ENCODE measurements at regions not wholly inside any gene's neighbourhood (a gene's known extent, or its start where the extent isn't known, plus 50 kb on each side); places are given as distances from the start of the nearest gene placed in this dataset.

DNA sequence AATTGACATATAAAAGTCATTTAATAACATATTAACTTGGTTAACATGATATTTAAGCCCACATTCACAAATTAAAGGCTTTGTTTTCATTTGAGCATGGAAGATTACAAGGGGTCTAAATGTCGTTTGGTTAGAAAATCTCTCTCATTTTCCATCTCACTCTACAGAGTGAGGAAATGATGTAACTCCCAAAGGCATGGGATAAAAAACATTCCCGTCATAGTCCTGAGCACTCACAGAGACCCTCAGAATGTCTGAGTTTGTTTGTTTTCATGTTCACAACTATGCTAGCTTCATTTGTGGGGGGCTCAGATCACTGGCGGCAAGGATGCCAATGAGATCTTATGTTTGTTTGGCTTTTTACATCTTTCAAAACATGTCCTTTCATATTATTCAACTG, 307.5 kb downstream of the TBC1D4 start:
- WGBS (ENCODE audit: low lambda C conversion rate), result 79% methylated on average over 3 of the region's 3 CpGs
- Histone ChIP-seq H3K4me3 (ENCODE audit: low read depth in 2 of 2, low read length in 1 of 2) (no peak overlapping the region), H3K9me3 (no peaks in the 10 kb centered on the region), H4K20me1 (ENCODE audit: insufficient read depth) (no peaks in the 10 kb centered on the region), H3K27ac (ENCODE audit: low read depth in 2 of 2, low read length in 1 of 2) (no peak overlapping the region), H2AFZ (ENCODE audit: low read depth) (no peak overlapping the region), H3K36me3 (replicated peaks in 1 of 2; ENCODE audit: control insufficient read depth in 1 of 2, insufficient read depth in 2 of 2, low read length in 1 of 2) (no peaks in the 10 kb centered on the region), H3K4me2 (no peak overlapping the region), H3K27me3 (ENCODE audit: insufficient read depth) (no peaks in the 10 kb centered on the region), H3F3A (replicated peaks; ENCODE audit: insufficient read depth) (no peaks in the 10 kb centered on the region), H3K4me1 (ENCODE audit: control insufficient read depth in 1 of 2, insufficient read depth in 2 of 2, low read depth in 1 of 2, low read length in 1 of 2) (no peaks in the 10 kb centered on the region), H3K9ac (no peak overlapping the region), H3K79me2 (ENCODE audit: insufficient read depth) (no peaks in the 10 kb centered on the region), H3K9me2 (no peaks in the 10 kb centered on the region)
- CTCF ChIA-PET, result no interaction called here
- no peak for DNase-seq
- POLR2A ChIA-PET, result no interaction called here
- TF ChIP-seq, protein P1, sequence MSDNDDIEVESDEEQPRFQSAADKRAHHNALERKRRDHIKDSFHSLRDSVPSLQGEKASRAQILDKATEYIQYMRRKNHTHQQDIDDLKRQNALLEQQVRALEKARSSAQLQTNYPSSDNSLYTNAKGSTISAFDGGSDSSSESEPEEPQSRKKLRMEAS (IDR thresholded peaks at IDR 0.05; ENCODE audit: low read depth), result no peak
- TF ChIP-seq RAD21 (IDR thresholded peaks at IDR 0.05; ENCODE audit: low read length), result no peak
- no peak for TF ChIP-seq EP300 (IDR thresholded peaks at IDR 0.05; ENCODE audit: borderline replicate concordance in 1 of 2, low read depth in 1 of 2, low read length in 1 of 2)
- TF ChIP-seq, protein P2, sequence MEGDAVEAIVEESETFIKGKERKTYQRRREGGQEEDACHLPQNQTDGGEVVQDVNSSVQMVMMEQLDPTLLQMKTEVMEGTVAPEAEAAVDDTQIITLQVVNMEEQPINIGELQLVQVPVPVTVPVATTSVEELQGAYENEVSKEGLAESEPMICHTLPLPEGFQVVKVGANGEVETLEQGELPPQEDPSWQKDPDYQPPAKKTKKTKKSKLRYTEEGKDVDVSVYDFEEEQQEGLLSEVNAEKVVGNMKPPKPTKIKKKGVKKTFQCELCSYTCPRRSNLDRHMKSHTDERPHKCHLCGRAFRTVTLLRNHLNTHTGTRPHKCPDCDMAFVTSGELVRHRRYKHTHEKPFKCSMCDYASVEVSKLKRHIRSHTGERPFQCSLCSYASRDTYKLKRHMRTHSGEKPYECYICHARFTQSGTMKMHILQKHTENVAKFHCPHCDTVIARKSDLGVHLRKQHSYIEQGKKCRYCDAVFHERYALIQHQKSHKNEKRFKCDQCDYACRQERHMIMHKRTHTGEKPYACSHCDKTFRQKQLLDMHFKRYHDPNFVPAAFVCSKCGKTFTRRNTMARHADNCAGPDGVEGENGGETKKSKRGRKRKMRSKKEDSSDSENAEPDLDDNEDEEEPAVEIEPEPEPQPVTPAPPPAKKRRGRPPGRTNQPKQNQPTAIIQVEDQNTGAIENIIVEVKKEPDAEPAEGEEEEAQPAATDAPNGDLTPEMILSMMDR (IDR thresholded peaks at IDR 0.05), result no peak

DNA sequence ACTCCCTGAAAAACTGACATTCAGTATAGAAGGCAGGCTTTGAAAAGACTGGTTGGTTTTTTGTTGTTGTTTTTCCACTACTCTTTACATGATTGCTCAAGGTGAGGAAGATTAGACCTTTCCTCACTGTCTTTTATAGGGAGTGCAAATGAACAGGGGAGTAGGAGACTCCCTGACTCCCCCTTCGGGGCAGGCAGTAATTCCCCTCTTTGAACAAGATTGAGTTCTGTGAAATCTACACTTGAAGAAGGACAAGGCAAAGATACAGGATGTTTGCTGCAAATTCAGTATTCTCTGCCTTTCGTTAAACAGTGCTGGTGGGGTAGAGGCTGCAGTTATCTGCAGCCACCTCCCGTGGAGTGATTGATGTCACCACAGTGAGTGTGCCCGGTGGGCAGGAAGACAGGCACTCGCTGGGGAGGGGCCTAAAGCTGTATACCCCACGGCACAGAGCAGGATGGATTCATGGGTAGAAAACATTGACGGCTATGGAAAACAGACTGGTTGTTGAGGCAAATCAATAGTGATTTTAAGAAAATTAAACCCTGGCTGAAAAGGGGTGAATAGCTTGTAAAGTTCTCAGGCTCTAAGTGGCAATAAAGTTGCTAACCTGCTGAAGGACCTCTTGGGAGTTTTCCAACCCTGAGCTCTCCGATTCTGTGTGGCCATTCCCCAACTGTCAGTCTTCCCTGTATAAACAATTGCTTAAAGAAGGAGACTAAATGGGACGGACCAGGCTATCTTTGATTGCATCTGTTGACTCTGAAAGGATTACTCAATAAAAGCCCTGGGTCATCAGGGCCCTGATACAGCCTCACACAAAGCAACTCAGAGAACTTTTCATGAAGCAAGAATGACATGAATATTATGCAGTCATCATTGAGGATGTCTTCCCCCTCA, 308.3 kb downstream of the TBC1D4 start:
- H3K36me3 ChIP-seq (replicated peaks in 1 of 2; ENCODE audit: control insufficient read depth in 1 of 2, insufficient read depth in 2 of 2, low read length in 1 of 2), result no peaks in the 10 kb centered on the region
- no peaks in the 10 kb centered on the region for H3K9me3 ChIP-seq
- no peaks in the 10 kb centered on the region for H3K9me2 ChIP-seq
- no peak overlapping the region; the same call in 1 of the 2 replicates for H2AFZ ChIP-seq (ENCODE audit: low read depth)
- H3K9ac ChIP-seq, result no peak overlapping the region
- H3K4me2 ChIP-seq, result no peak overlapping the region
- no peaks in the 10 kb centered on the region for H3F3A ChIP-seq (replicated peaks; ENCODE audit: insufficient read depth)
- DNase-seq, result no peak
- no peaks in the 10 kb centered on the region for H3K79me2 ChIP-seq (ENCODE audit: insufficient read depth)
- H4K20me1 ChIP-seq (ENCODE audit: insufficient read depth), result no peaks in the 10 kb centered on the region
- H3K27me3 ChIP-seq (ENCODE audit: insufficient read depth), result no peaks in the 10 kb centered on the region
- CTCF ChIA-PET, result no interaction called here
- POLR2A ChIA-PET, result no interaction called here
- H3K27ac ChIP-seq (ENCODE audit: low read depth in 2 of 2, low read length in 1 of 2), result no peak overlapping the region
- WGBS (ENCODE audit: low lambda C conversion rate), result 51% methylated on average over 8 of the region's 9 CpGs
- no peaks in the 10 kb centered on the region for H3K4me1 ChIP-seq (ENCODE audit: control insufficient read depth in 1 of 2, insufficient read depth in 2 of 2, low read depth in 1 of 2, low read length in 1 of 2)
- H3K4me3 ChIP-seq (ENCODE audit: low read depth in 2 of 2, low read length in 1 of 2), result no peak overlapping the region
- TF ChIP-seq RXRA (IDR thresholded peaks at IDR 0.05; ENCODE audit: borderline replicate concordance, low read depth), result no peak
- no peak for TF ChIP-seq YY1 (IDR thresholded peaks at IDR 0.05; ENCODE audit: low read depth)
- TF ChIP-seq, protein P3, sequence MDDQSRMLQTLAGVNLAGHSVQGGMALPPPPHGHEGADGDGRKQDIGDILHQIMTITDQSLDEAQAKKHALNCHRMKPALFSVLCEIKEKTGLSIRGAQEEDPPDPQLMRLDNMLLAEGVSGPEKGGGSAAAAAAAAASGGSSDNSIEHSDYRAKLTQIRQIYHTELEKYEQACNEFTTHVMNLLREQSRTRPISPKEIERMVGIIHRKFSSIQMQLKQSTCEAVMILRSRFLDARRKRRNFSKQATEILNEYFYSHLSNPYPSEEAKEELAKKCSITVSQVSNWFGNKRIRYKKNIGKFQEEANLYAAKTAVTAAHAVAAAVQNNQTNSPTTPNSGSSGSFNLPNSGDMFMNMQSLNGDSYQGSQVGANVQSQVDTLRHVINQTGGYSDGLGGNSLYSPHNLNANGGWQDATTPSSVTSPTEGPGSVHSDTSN (IDR thresholded peaks at IDR 0.05), result no peak
- TF ChIP-seq, protein P4, sequence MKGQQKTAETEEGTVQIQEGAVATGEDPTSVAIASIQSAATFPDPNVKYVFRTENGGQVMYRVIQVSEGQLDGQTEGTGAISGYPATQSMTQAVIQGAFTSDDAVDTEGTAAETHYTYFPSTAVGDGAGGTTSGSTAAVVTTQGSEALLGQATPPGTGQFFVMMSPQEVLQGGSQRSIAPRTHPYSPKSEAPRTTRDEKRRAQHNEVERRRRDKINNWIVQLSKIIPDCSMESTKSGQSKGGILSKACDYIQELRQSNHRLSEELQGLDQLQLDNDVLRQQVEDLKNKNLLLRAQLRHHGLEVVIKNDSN (IDR thresholded peaks at IDR 0.05; ENCODE audit: borderline replicate concordance, low read depth), result no peak
- TF ChIP-seq NRF1 (IDR thresholded peaks at IDR 0.05; ENCODE audit: low read depth, low read length), result no peak
- TF ChIP-seq, protein P5, sequence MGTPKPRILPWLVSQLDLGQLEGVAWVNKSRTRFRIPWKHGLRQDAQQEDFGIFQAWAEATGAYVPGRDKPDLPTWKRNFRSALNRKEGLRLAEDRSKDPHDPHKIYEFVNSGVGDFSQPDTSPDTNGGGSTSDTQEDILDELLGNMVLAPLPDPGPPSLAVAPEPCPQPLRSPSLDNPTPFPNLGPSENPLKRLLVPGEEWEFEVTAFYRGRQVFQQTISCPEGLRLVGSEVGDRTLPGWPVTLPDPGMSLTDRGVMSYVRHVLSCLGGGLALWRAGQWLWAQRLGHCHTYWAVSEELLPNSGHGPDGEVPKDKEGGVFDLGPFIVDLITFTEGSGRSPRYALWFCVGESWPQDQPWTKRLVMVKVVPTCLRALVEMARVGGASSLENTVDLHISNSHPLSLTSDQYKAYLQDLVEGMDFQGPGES (IDR thresholded peaks at IDR 0.05; ENCODE audit: low read depth, low read length), result no peak
- no peak for TF ChIP-seq JUND (IDR thresholded peaks at IDR 0.05)
- TF ChIP-seq MEF2A (IDR thresholded peaks at IDR 0.05; ENCODE audit: borderline replicate concordance, low read depth), result no peak
- no peak for TF ChIP-seq TAF1 (IDR thresholded peaks at IDR 0.05; ENCODE audit: borderline replicate concordance, low read depth, low read length)
- TF ChIP-seq SMC3 (IDR thresholded peaks at IDR 0.05; ENCODE audit: low read depth, low read length), result no peak
- TF ChIP-seq GATA2 (CRISPR knock-in tag; IDR thresholded peaks at IDR 0.05), result no peak
- TF ChIP-seq RCOR1 (IDR thresholded peaks at IDR 0.05; ENCODE audit: low read length), result no peak
- TF ChIP-seq MXI1 (IDR thresholded peaks at IDR 0.05; ENCODE audit: low read depth, low read length), result no peak
- TF ChIP-seq FOXJ3 (CRISPR knock-in tag; IDR thresholded peaks at IDR 0.05), result no peak
- TF ChIP-seq, protein P6, sequence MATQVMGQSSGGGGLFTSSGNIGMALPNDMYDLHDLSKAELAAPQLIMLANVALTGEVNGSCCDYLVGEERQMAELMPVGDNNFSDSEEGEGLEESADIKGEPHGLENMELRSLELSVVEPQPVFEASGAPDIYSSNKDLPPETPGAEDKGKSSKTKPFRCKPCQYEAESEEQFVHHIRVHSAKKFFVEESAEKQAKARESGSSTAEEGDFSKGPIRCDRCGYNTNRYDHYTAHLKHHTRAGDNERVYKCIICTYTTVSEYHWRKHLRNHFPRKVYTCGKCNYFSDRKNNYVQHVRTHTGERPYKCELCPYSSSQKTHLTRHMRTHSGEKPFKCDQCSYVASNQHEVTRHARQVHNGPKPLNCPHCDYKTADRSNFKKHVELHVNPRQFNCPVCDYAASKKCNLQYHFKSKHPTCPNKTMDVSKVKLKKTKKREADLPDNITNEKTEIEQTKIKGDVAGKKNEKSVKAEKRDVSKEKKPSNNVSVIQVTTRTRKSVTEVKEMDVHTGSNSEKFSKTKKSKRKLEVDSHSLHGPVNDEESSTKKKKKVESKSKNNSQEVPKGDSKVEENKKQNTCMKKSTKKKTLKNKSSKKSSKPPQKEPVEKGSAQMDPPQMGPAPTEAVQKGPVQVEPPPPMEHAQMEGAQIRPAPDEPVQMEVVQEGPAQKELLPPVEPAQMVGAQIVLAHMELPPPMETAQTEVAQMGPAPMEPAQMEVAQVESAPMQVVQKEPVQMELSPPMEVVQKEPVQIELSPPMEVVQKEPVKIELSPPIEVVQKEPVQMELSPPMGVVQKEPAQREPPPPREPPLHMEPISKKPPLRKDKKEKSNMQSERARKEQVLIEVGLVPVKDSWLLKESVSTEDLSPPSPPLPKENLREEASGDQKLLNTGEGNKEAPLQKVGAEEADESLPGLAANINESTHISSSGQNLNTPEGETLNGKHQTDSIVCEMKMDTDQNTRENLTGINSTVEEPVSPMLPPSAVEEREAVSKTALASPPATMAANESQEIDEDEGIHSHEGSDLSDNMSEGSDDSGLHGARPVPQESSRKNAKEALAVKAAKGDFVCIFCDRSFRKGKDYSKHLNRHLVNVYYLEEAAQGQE (IDR thresholded peaks at IDR 0.05; ENCODE audit: low read depth, low read length), result no peak
